Gastroesophageal sphincter (tissue), 3 donors: ENCODE measurements at regions not wholly inside any gene's neighbourhood (a gene's known extent, or its start where the extent isn't known, plus 50 kb on each side); places are given as distances from the start of the nearest gene placed in this dataset.

ENCODE experiments used
- CTCF ChIP-seq, 4 experiments: fragments of 200-600 bp in 2 of 4; fragments of 450-650 bp in 2 of 4; sonication (generic) in 1 of 4; IDR thresholded peaks; one replicate each; pipeline ENCODE4 v1.5.1; 2017 to 2019; ENCODE audit warnings: antibody characterized with exemption in 4 of 4, mild to moderate bottlenecking in 2 of 4, moderate library complexity in 2 of 4
- POLR2A ChIP-seq, 2 donors: fragments of 450-650 bp; IDR thresholded peaks; one replicate each; pipeline ENCODE4 v1.6.1; 2017; ENCODE audit warnings: antibody characterized with exemption in 2 of 2, mild to moderate bottlenecking in 2 of 2, moderate library complexity in 1 of 2
- POLR2AphosphoS5 ChIP-seq: sonication (generic); formaldehyde crosslinking; IDR thresholded peaks from one replicate; pipeline ENCODE4 v1.6.1; 2017; ENCODE audit warnings: antibody characterized with exemption

GRCh38 chr18:61173554-61173953, 159.7 kb upstream of the CDH20 start:
- TF ChIP-seq POLR2AphosphoS5: no peak
- no peak for TF ChIP-seq POLR2A (IDR thresholded peaks at IDR 0.05)
- TF ChIP-seq CTCF (IDR thresholded peaks at IDR 0.05): no peak
